T-helper 1 cell treated with Interleukin-12 subunit alpha and Interleukin-12 subunit beta and Interleukin-4 antibody, amounts not matched to agents 30 μg/mL and 1 μg/mL, for 36 hours (primary cell): ENCODE measurements at regions not wholly inside any gene's neighbourhood (a gene's known extent, or its start where the extent isn't known, plus 50 kb on each side); places are given as distances from the start of the nearest gene placed in this dataset.

Source experiments
- H3K27ac Mint-ChIP-seq: one replicate; pipeline ENCODE4 v1.8.0; 2021; ENCODE audit warnings: mild to moderate bottlenecking, mixed read lengths
- H3K27me3 Mint-ChIP-seq: one replicate; pipeline ENCODE4 v1.8.0; 2021; ENCODE audit warnings: low read depth, mixed read lengths
- H3K36me3 Mint-ChIP-seq: one replicate; pipeline ENCODE4 v1.8.0; 2021; ENCODE audit warnings: low read depth, mixed read lengths
- H3K4me1 Mint-ChIP-seq: one replicate; pipeline ENCODE4 v1.8.0; 2021; ENCODE audit warnings: low read depth, mixed read lengths
- H3K4me3 Mint-ChIP-seq: one replicate; pipeline ENCODE4 v1.8.0; 2021; ENCODE audit warnings: mild to moderate bottlenecking, moderate library complexity, mixed read lengths
- H3K9me3 Mint-ChIP-seq: one replicate; pipeline ENCODE4 v1.8.0; 2021; ENCODE audit warnings: mixed read lengths

GRCh38 chr1:221903594-221903993 is 161.7 kb upstream of the DUSP10 start:
- Mint-ChIP-seq H3K9me3 (no peaks in the 10 kb centered on the region), H3K36me3 (no peaks in the 10 kb centered on the region), H3K4me1 (no peaks in the 10 kb centered on the region), H3K27ac (no peak overlapping the region), H3K27me3 (peaks cover 3% of the 10 kb centered on the region), H3K4me3 (no peak overlapping the region)

DNA sequence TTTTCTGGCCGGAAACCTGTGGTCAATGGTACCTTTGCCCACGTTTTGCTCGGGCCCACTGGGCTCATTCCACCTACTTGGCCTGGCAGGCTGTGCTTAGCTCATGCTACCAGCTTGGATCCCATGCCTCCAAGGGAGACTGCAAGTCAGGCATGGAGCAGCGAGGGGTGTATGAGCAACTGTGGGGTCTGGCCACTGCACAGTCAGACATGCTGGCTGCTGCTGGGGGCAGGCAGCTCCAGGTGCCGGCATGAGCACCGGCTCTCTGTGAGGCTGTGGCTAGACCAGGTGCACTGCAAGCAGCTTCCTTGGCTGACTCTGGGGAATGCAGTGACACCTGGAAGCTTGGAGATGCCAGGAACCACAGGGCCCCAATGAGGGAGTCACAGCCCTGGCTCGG is 161.1 kb upstream of the DUSP10 start:
- Mint-ChIP-seq H3K27me3 (peaks cover 1% of the 10 kb centered on the region), H3K9me3 (no peaks in the 10 kb centered on the region), H3K36me3 (no peaks in the 10 kb centered on the region), H3K27ac (no peak overlapping the region), H3K4me1 (no peaks in the 10 kb centered on the region), H3K4me3 (no peak overlapping the region)

DNA sequence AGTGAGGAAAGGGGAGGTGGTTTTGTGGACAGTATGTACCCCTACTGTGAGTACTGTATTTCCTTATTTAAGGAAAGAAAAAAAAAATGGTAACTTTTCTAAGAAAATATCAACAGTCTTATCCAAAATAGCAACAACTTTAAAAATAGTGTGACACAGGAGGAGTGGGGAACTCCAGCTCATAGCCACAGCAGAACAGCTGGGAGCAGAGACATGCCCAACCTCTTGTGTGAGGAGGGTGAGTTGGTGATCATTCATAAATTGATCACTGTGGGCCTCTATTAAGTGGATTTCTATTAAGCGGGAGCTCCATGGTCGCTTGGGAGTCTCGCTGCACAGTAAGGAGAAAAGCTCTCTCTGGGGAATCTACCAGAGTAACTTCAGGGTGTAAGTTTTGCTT is 158.8 kb upstream of the DUSP10 start:
- Mint-ChIP-seq H3K9me3 (no peaks in the 10 kb centered on the region), H3K27me3 (peaks cover 18% of the 10 kb centered on the region), H3K27ac (no peak overlapping the region), H3K4me3 (no peak overlapping the region), H3K4me1 (no peaks in the 10 kb centered on the region), H3K36me3 (no peaks in the 10 kb centered on the region)

DNA sequence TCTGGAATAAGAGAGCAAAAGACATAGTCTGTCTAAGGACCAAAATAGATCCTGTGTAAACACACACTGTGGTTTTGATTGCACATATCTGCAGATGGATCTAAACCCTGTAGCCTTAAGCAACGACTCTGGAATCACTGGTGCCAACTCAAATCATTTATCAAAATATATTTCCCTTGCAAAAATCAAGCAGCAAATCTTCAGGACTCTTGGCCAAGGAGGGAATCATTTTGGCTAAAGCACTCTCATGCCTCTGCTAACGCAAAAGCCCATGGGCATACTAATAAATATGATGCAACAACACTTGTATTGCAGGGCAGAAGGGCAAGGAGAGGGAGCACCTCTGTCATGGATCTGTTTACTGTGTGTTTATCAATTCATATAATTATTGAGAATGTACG is 155.4 kb upstream of the DUSP10 start:
- H3K27me3 Mint-ChIP-seq, result peaks cover 35% of the 10 kb centered on the region
- no peaks in the 10 kb centered on the region for H3K4me1 Mint-ChIP-seq
- H3K27ac Mint-ChIP-seq, result no peak overlapping the region
- H3K36me3 Mint-ChIP-seq, result no peaks in the 10 kb centered on the region
- H3K4me3 Mint-ChIP-seq, result no peak overlapping the region
- no peaks in the 10 kb centered on the region for H3K9me3 Mint-ChIP-seq

- H3K9me3 Mint-ChIP-seq, result no peaks in the 10 kb centered on the region
- H3K4me1 Mint-ChIP-seq, result no peaks in the 10 kb centered on the region
- H3K36me3 Mint-ChIP-seq, result no peaks in the 10 kb centered on the region
- no peak overlapping the region for H3K27ac Mint-ChIP-seq
- no peak overlapping the region for H3K4me3 Mint-ChIP-seq
- H3K27me3 Mint-ChIP-seq, result peaks cover 48% of the 10 kb centered on the region
These were observed 150.5 kb upstream of the DUSP10 start for GRCh38 chr1:221892301-221892830.

- H3K27ac Mint-ChIP-seq, result no peak overlapping the region
- no peaks in the 10 kb centered on the region for H3K9me3 Mint-ChIP-seq
- peaks cover 48% of the 10 kb centered on the region for H3K27me3 Mint-ChIP-seq
- no peaks in the 10 kb centered on the region for H3K36me3 Mint-ChIP-seq
- no peak overlapping the region for H3K4me3 Mint-ChIP-seq
- H3K4me1 Mint-ChIP-seq, result no peaks in the 10 kb centered on the region
These were observed 149.8 kb upstream of the DUSP10 start for GRCh38 chr1:221891708-221892107.

DNA sequence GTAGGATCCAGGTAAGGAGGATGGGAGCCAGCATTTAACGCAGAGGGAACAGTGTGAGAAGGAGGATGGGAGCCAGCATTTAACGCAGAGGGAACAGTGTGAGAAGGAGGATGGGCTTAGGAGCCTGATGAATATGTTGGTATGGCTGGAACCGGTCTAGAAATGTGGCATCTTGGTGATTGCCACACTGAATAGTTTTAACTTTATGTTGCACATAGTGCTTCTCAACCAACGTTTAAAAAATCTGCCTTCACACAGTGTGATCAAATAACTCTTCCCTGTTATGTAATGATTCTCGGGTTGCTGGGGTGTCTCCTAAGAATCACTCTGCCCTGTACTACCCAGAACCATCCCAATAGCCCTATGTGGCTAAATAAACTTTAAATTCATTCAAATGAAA is 146.9 kb upstream of the DUSP10 start:
- Mint-ChIP-seq H3K4me1 (no peaks in the 10 kb centered on the region), H3K27me3 (peaks cover 42% of the 10 kb centered on the region), H3K4me3 (no peak overlapping the region), H3K27ac (no peak overlapping the region), H3K9me3 (no peaks in the 10 kb centered on the region), H3K36me3 (no peaks in the 10 kb centered on the region)

GRCh38 chr1:221888218-221888617 is 146.3 kb upstream of the DUSP10 start:
- Mint-ChIP-seq H3K4me1 (no peaks in the 10 kb centered on the region), H3K4me3 (no peak overlapping the region), H3K27me3 (peaks cover 37% of the 10 kb centered on the region)

DNA sequence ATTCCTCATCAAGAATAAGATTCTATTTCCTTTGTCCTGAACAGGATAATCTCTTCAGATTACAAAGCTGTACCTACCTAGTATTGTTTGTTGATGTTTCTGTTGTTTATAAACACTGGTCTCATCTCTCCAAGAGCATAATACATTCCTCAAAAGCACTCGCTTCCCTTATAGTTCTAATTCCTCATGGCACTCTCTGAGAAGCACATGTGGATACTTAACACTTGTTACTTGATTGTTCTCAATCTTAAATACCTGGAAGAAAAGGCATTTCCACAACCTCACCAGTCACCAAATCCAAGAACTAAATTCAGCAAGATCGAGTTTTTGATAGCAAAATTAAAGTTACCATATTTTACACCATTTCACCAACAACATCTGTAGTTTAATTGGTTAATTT is 145.9 kb upstream of the DUSP10 start:
- no peak overlapping the region for H3K27ac Mint-ChIP-seq
- H3K4me3 Mint-ChIP-seq, result no peak overlapping the region
- no peaks in the 10 kb centered on the region for H3K36me3 Mint-ChIP-seq
- H3K9me3 Mint-ChIP-seq, result no peaks in the 10 kb centered on the region
- H3K4me1 Mint-ChIP-seq, result no peaks in the 10 kb centered on the region
- H3K27me3 Mint-ChIP-seq, result peaks cover 37% of the 10 kb centered on the region

More at GRCh38 chr1:221888218-221888617, 146.3 kb upstream of the DUSP10 start:
- H3K27ac Mint-ChIP-seq, result no peak overlapping the region
- H3K9me3 Mint-ChIP-seq, result no peaks in the 10 kb centered on the region
- H3K36me3 Mint-ChIP-seq, result no peaks in the 10 kb centered on the region

DNA sequence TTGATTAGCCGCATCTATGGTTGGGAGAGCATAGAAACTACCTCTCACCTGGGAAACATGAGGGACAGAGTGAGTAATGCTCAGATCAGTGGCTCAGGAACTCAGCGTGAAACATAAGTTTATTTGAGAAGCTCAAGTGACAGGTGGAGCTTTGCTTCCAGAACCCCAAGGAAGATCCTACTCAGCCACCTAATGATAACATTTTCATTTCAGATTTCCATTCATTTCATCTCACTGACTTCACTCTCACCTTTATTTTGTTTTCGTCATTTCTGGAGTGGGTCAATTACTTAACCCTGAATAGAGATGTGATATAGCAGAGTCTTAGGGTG is 145.5 kb upstream of the DUSP10 start:
- Mint-ChIP-seq H3K4me3 (no peak overlapping the region), H3K9me3 (no peaks in the 10 kb centered on the region), H3K27ac (no peak overlapping the region), H3K36me3 (no peaks in the 10 kb centered on the region), H3K4me1 (no peaks in the 10 kb centered on the region), H3K27me3 (peaks cover 37% of the 10 kb centered on the region)

DNA sequence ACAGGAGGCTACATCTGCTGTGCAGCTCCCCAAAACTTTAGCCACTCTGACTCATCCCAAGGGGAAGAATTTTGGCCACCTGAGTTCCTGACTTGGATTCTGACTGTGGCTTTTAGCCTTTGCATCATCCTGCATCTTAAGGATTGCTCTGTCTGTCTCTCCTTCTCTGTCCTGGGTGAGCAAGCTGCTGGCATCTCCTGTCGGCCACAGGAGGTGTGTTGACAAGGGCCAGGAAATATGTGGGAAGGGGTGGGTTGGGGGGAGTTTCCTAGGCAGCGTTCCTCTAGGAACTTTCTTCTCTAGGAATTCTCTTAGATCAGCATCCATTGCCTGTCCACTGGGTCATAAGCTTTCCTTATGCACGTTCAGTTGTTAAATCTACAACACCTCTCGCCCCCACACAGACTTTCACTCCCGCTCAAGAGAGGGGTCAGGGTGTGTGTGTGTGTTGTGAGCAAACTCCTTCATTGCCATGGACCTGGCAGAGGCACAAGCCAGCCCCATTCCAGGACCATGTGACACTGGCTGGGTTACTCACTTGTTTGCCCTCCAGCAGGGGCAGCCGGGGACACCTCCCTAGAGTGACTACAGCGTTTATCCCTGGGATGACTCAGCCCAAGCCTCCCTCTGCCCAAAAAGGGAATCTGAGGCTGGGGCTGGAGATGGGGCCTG is 145.0 kb upstream of the DUSP10 start:
- Mint-ChIP-seq H3K4me3 (no peak overlapping the region), H3K9me3 (no peaks in the 10 kb centered on the region), H3K36me3 (no peaks in the 10 kb centered on the region), H3K4me1 (no peaks in the 10 kb centered on the region), H3K27ac (no peak overlapping the region), H3K27me3 (peaks cover 37% of the 10 kb centered on the region)

GRCh38 chr1:221886311-221886710 is 144.4 kb upstream of the DUSP10 start:
- Mint-ChIP-seq H3K4me3 (no peak overlapping the region), H3K27ac (no peak overlapping the region), H3K9me3 (no peaks in the 10 kb centered on the region), H3K27me3 (peaks cover 37% of the 10 kb centered on the region), H3K36me3 (no peaks in the 10 kb centered on the region), H3K4me1 (no peaks in the 10 kb centered on the region)

DNA sequence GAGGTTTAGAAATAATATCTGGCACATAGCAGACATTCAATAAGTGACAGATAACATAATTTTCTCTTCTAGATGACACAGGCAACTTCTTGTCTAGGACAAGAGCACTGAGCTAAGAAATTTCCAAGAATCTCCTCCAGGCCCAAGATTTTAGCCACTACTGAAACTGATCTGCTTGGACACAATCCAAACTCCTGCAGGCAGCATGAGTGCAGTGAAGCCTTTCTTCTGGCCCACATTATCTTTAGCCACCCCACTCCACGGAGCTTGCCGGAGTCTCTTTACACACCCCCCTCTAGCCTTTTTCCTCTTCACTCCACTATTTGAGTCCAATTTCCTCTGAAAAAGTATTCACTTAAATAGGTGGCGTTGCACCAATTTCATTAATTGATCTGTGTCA is 142.9 kb upstream of the DUSP10 start:
- Mint-ChIP-seq H3K27ac (no peak overlapping the region), H3K27me3 (peaks cover 41% of the 10 kb centered on the region), H3K9me3 (no peaks in the 10 kb centered on the region), H3K4me1 (no peaks in the 10 kb centered on the region), H3K36me3 (no peaks in the 10 kb centered on the region), H3K4me3 (no peak overlapping the region)

DNA sequence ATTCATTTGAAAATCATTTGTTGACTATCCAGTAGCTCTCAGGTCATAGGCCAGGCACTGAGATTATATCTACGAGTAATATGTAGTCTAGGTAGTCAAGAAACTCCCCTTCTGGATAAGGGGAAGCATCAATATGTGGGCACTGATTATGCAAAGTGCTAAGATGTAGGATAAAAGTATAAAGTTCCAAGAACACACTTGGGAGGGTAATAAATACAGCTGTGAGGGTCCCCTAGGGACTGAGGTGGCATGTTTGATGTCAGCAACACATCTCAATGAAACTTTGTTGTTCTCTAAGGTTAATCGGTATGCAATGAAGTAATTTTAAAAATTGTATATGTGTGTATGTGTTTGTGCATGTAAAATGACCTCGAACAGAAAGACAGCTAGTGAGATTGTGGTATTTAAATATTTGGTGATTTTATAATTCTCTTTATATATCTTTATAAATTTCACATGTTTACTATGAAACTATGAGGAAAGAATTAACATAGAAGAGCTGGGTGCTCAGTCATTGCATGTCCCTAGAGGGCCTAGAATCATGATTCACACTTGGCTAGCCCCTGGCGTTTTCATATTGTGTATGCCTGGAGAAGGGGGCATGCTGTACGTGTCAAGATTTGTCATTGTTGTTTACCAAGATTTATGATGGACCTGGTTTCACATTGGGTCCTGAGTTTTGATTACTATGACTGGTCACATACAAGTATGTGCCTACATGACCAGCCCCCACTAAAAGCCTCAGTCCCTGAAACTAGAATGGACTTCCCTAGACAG is 140.1 kb upstream of the DUSP10 start:
- Mint-ChIP-seq H3K27me3 (peaks cover 26% of the 10 kb centered on the region), H3K4me3 (no peak overlapping the region), H3K4me1 (peaks cover 3% of the 10 kb centered on the region), H3K36me3 (no peaks in the 10 kb centered on the region), H3K27ac (no peak overlapping the region), H3K9me3 (no peaks in the 10 kb centered on the region)

DNA sequence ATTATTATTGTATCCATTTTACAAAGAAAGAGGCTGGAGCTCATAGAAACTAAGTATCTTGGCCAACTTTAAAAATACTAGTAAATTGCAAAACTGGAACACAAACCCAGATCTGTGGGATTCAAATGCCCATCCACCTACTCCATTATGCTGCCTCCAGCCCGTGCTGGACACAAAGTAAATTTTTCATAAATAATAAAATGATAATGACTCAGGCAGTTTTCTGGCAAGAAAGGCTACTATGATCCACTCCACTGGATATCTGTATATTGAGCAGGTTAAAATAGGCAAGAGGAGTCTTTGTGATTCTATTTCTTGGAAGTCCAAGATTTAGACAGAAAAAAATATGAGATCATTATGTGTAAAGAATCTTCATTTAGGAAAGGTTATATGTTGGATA is 138.3 kb upstream of the DUSP10 start:
- H3K36me3 Mint-ChIP-seq, result no peaks in the 10 kb centered on the region
- H3K9me3 Mint-ChIP-seq, result no peaks in the 10 kb centered on the region
- peaks cover 13% of the 10 kb centered on the region for H3K27me3 Mint-ChIP-seq
- H3K4me3 Mint-ChIP-seq, result no peak overlapping the region
- H3K27ac Mint-ChIP-seq, result no peak overlapping the region
- peaks cover 3% of the 10 kb centered on the region for H3K4me1 Mint-ChIP-seq
